ENCODE measurements at regions not wholly inside any gene's neighbourhood (a gene's known extent, or its start where the extent isn't known, plus 50 kb on each side); places are given as distances from the start of the nearest gene placed in this dataset.

- H4K20me1 ChIP-seq (ENCODE audit: control insufficient read depth, extremely low read depth, insufficient read depth, low read length): no peaks in the 10 kb centered on the region
- peaks cover 28% of the 10 kb centered on the region for H3K79me2 ChIP-seq (ENCODE audit: control insufficient read depth, insufficient read depth, low read length)
- H3K4me1 ChIP-seq (ENCODE audit: control insufficient read depth, extremely low read depth, insufficient read depth, low read length): peaks cover 8% of the 10 kb centered on the region
- TF ChIP-seq CTCF (optimal IDR thresholded peaks at IDR 0.05 in 1 of 3, IDR thresholded peaks at IDR 0.05 in 1 of 3, conservative IDR thresholded peaks at IDR 0.05 in 1 of 3; ENCODE audit: extremely low read depth in 1 of 3, insufficient read depth in 2 of 3, low read length in 3 of 3) (no peak), EZH2 (IDR thresholded peaks at IDR 0.05; ENCODE audit: low read length) (no peak)
- dilution Hi-C loops (cut with MboI; ENCODE audit: extremely low pct_ligation_motif_present, low sequenced_read_pairs): no loop called here
- H3K9ac ChIP-seq (ENCODE audit: control insufficient read depth, extremely low read depth, insufficient read depth, low read length): no peak overlapping the region
- H2AFZ ChIP-seq (ENCODE audit: control insufficient read depth, low read length): no peak overlapping the region
- H3K9me3 ChIP-seq (ENCODE audit: control insufficient read depth, low read depth, low read length): no peaks in the 10 kb centered on the region
- H3K4me3 ChIP-seq (ENCODE audit: control insufficient read depth in 2 of 3, extremely low read depth in 1 of 3, insufficient read depth in 2 of 3, low read depth in 1 of 3, low read length in 3 of 3): no peak overlapping the region
- FAIRE-seq (no peak), DNase-seq (ENCODE audit: low read depth, low spot score) (no peak)
- H3K36me3 ChIP-seq (ENCODE audit: control insufficient read depth in 2 of 2, extremely low read depth in 1 of 2, insufficient read depth in 2 of 2, low read length in 2 of 2): peaks cover 9 to 13% of the 10 kb centered on the region in 2 experiments
- no peaks in the 10 kb centered on the region for H3K9me1 ChIP-seq (ENCODE audit: control insufficient read depth, extremely low read depth, insufficient read depth, low read length)
- H3K4me2 ChIP-seq (ENCODE audit: control insufficient read depth, extremely low read depth, insufficient read depth, low read depth, low read length): no peak overlapping the region
- H3K27me3 ChIP-seq (ENCODE audit: control insufficient read depth, extremely low read depth, insufficient read depth, low read length): no peaks in the 10 kb centered on the region
- H3K27ac ChIP-seq (ENCODE audit: control insufficient read depth, insufficient read depth, low read length): no peak overlapping the region
Measured at GRCh38 chr5:168019143-168019542, 272.3 kb upstream of the WWC1 start.

GRCh38 chr5:168020542-168021294, 270.7 kb upstream of the WWC1 start:
- Histone ChIP-seq H3K9me1 (ENCODE audit: control insufficient read depth, extremely low read depth, insufficient read depth, low read length) (no peaks in the 10 kb centered on the region), H3K27me3 (ENCODE audit: control insufficient read depth, extremely low read depth, insufficient read depth, low read length) (no peaks in the 10 kb centered on the region), H3K36me3 (ENCODE audit: control insufficient read depth in 2 of 2, extremely low read depth in 1 of 2, insufficient read depth in 2 of 2, low read length in 2 of 2) (peaks cover 8 to 9% of the 10 kb centered on the region in 2 experiments), H3K79me2 (ENCODE audit: control insufficient read depth, insufficient read depth, low read length) (peaks cover 36% of the 10 kb centered on the region), H3K4me2 (ENCODE audit: control insufficient read depth, extremely low read depth, insufficient read depth, low read depth, low read length) (peak overlapping the region; percentile 54), H4K20me1 (ENCODE audit: control insufficient read depth, extremely low read depth, insufficient read depth, low read length) (no peaks in the 10 kb centered on the region), H3K9me3 (ENCODE audit: control insufficient read depth, low read depth, low read length) (no peaks in the 10 kb centered on the region), H3K9ac (ENCODE audit: control insufficient read depth, extremely low read depth, insufficient read depth, low read length) (no peak overlapping the region), H3K27ac (ENCODE audit: control insufficient read depth, insufficient read depth, low read length) (no peak overlapping the region), H2AFZ (ENCODE audit: control insufficient read depth, low read length) (no peak overlapping the region), H3K4me1 (ENCODE audit: control insufficient read depth, extremely low read depth, insufficient read depth, low read length) (peaks cover 8% of the 10 kb centered on the region), H3K4me3 (ENCODE audit: control insufficient read depth in 2 of 3, extremely low read depth in 1 of 3, insufficient read depth in 2 of 3, low read depth in 1 of 3, low read length in 3 of 3) (peak overlapping the region in 1 of 3 experiments; percentile 5)
- dilution Hi-C loops (cut with MboI; ENCODE audit: extremely low pct_ligation_motif_present, low sequenced_read_pairs): no loop called here
- TF ChIP-seq CTCF (optimal IDR thresholded peaks at IDR 0.05 in 1 of 3, IDR thresholded peaks at IDR 0.05 in 1 of 3, conservative IDR thresholded peaks at IDR 0.05 in 1 of 3; ENCODE audit: extremely low read depth in 1 of 3, insufficient read depth in 2 of 3, low read length in 3 of 3) (peak in 1 of 3 experiments; percentile 22), EZH2 (IDR thresholded peaks at IDR 0.05; ENCODE audit: low read length) (no peak)
- DNase-seq (ENCODE audit: low read depth, low spot score) (no peak), FAIRE-seq (peak; percentile 81)

All from keratinocyte (primary cell).